Mesenchymal stem cell (in vitro differentiated cells and primary cell): ENCODE measurements at regions not wholly inside any gene's neighbourhood (a gene's known extent, or its start where the extent isn't known, plus 50 kb on each side); places are given as distances from the start of the nearest gene placed in this dataset.

Experiments used
- DNase-seq: peaks from one replicate; pipeline ENCODE4 v3.0.0-alpha.2; 2013
- H2AFZ ChIP-seq: one replicate; pipeline ENCODE4 v1.6.1; 2013; ENCODE audit warnings: low read depth, mild to moderate bottlenecking, control low read depth, inconsistent platforms, low read length, moderate library complexity
- H2AK5ac ChIP-seq: 2 replicates; pipeline ENCODE4 v1.6.1; 2013; ENCODE audit warnings: low read length, moderate library complexity, mild to moderate bottlenecking, inconsistent platforms; ENCODE audit not compliant: severe bottlenecking
- H2BK120ac ChIP-seq: one replicate; pipeline ENCODE4 v1.6.1; 2013; ENCODE audit warnings: low read depth, mild to moderate bottlenecking, inconsistent platforms, low read length, moderate library complexity
- H2BK12ac ChIP-seq, 2 experiments: one replicate each; pipeline ENCODE4 v1.6.1; 2013; ENCODE audit warnings: inconsistent platforms in 2 of 2, low read length in 2 of 2, mild to moderate bottlenecking in 2 of 2, moderate library complexity in 2 of 2, control low read depth in 1 of 2
- H2BK15ac ChIP-seq: one replicate; pipeline ENCODE4 v1.6.1; 2013; ENCODE audit warnings: mild to moderate bottlenecking, low read depth, inconsistent platforms; ENCODE audit not compliant: poor library complexity, severe bottlenecking
- H2BK5ac ChIP-seq: 2 replicates; pipeline ENCODE4 v1.6.1; 2013; ENCODE audit warnings: low read depth, mild to moderate bottlenecking, low read length, control low read depth, inconsistent platforms; ENCODE audit not compliant: poor library complexity, severe bottlenecking
- H3K14ac ChIP-seq, 2 experiments: one replicate each; pipeline ENCODE4 v1.6.1; 2013; ENCODE audit warnings: inconsistent platforms in 2 of 2, low read length in 2 of 2, control low read depth in 1 of 2, mild to moderate bottlenecking in 1 of 2, moderate library complexity in 1 of 2
- H3K18ac ChIP-seq, 2 experiments: one replicate each; pipeline ENCODE4 v1.6.1; 2013; ENCODE audit warnings: inconsistent platforms in 2 of 2, low read length in 2 of 2, control low read depth in 1 of 2, low read depth in 1 of 2, mild to moderate bottlenecking in 1 of 2
- H3K23ac ChIP-seq, 2 experiments: one replicate each; pipeline ENCODE4 v1.6.1; 2013; ENCODE audit warnings: inconsistent platforms in 2 of 2, low read length in 2 of 2, mild to moderate bottlenecking in 2 of 2, moderate library complexity in 2 of 2, control low read depth in 1 of 2
- H3K27ac ChIP-seq: 2 replicates; pipeline ENCODE4 v1.5.1; 2013; ENCODE audit warnings: mild to moderate bottlenecking, moderate library complexity, low read length, control low read depth, inconsistent platforms; ENCODE audit not compliant: poor library complexity, severe bottlenecking
- H3K27me3 ChIP-seq, 2 experiments: 2 replicates each; pipeline versions ENCODE4 v1.6.1 to v1.7.0; 2013; ENCODE audit warnings: low read length in 2 of 2, mild to moderate bottlenecking in 2 of 2, moderate library complexity in 2 of 2, control low read depth in 1 of 2, inconsistent platforms in 1 of 2; ENCODE audit not compliant: control insufficient read depth in 1 of 2, insufficient read depth in 1 of 2
- H3K36me3 ChIP-seq, 2 experiments: 2 replicates each; pipeline versions ENCODE4 v1.6.1 to v1.7.0; 2013; ENCODE audit warnings: low read length in 2 of 2, control low read depth in 1 of 2, inconsistent platforms in 1 of 2, low read depth in 1 of 2, mild to moderate bottlenecking in 1 of 2; ENCODE audit not compliant: insufficient read depth in 2 of 2, control insufficient read depth in 1 of 2
- H3K4ac ChIP-seq, 2 experiments: one replicate each; pipeline ENCODE4 v1.6.1; 2013; ENCODE audit warnings: inconsistent platforms in 2 of 2, low read length in 2 of 2, mild to moderate bottlenecking in 2 of 2, moderate library complexity in 2 of 2, control low read depth in 1 of 2, low read depth in 1 of 2
- H3K4me1 ChIP-seq: 2 replicates; pipeline ENCODE4 v1.6.1; 2013; ENCODE audit warnings: low read depth, low read length, control low read depth; ENCODE audit not compliant: control insufficient read depth, insufficient read depth
- H3K4me2 ChIP-seq: 2 replicates; pipeline ENCODE4 v1.6.1; 2013; ENCODE audit warnings: low read length, mild to moderate bottlenecking, inconsistent platforms; ENCODE audit not compliant: poor library complexity, severe bottlenecking
- H3K4me3 ChIP-seq, 2 experiments: 2 replicates each; pipeline versions ENCODE4 v1.5.1 to v1.7.0; 2013; ENCODE audit warnings: low read length in 2 of 2, mild to moderate bottlenecking in 2 of 2, control low read depth in 1 of 2, low read depth in 1 of 2; ENCODE audit not compliant: insufficient read depth in 1 of 2
- H3K79me1 ChIP-seq: replicated peaks from 2 replicates; pipeline ENCODE4 v1.6.1; 2013; ENCODE audit warnings: mild to moderate bottlenecking, control low read depth, low read length, inconsistent platforms; ENCODE audit not compliant: poor library complexity, severe bottlenecking
- H3K9ac ChIP-seq: 2 replicates; pipeline ENCODE4 v1.7.0; 2013; ENCODE audit warnings: mild to moderate bottlenecking, low read length, moderate library complexity
- H3K9me3 ChIP-seq: 2 replicates; pipeline ENCODE4 v1.7.0; 2013; ENCODE audit warnings: mild to moderate bottlenecking, low read length; ENCODE audit not compliant: control insufficient read depth
- H4K8ac ChIP-seq: one replicate; pipeline ENCODE4 v1.6.1; 2013; ENCODE audit warnings: inconsistent platforms, mild to moderate bottlenecking, low read length, moderate library complexity
- H4K91ac ChIP-seq: one replicate; pipeline ENCODE4 v1.6.1; 2013; ENCODE audit warnings: mild to moderate bottlenecking, low read length, inconsistent platforms
- WGBS: methylation state at CpG from one replicate; pipeline ENCODE4 v1.1.7; 2013; ENCODE audit warnings: mixed read lengths; 5-methylcytosine and 5-hydroxymethylcytosine counted together

- H4K8ac ChIP-seq = no peak overlapping the region
- WGBS = 75% methylated on average over 2 of the region's 2 CpGs
- no peak overlapping the region for H2BK120ac ChIP-seq
- H2BK12ac ChIP-seq = no peak overlapping the region
- H4K91ac ChIP-seq = no peak overlapping the region
- H3K18ac ChIP-seq = no peak overlapping the region
- H3K4me2 ChIP-seq = no peak overlapping the region
- no peak overlapping the region for H2AFZ ChIP-seq
- H3K4me1 ChIP-seq = no peaks in the 10 kb centered on the region
- no peak overlapping the region for H3K4ac ChIP-seq
- no peak overlapping the region for H3K23ac ChIP-seq
- H3K9me3 ChIP-seq = no peaks in the 10 kb centered on the region
- H3K4me3 ChIP-seq = no peak overlapping the region
- no peaks in the 10 kb centered on the region for H3K36me3 ChIP-seq
- H2BK15ac ChIP-seq = no peak overlapping the region
- no peak overlapping the region for H2AK5ac ChIP-seq
- H2BK5ac ChIP-seq = no peak overlapping the region
- no peaks in the 10 kb centered on the region for H3K79me1 ChIP-seq
- H3K14ac ChIP-seq = no peak overlapping the region
- no peak for DNase-seq
- no peaks in the 10 kb centered on the region for H3K27me3 ChIP-seq
- no peak overlapping the region for H3K9ac ChIP-seq
- H3K27ac ChIP-seq = no peak overlapping the region
Measured at GRCh38 chr1:58096714-58097113, 449.8 kb downstream of the OMA1 start.

DNA sequence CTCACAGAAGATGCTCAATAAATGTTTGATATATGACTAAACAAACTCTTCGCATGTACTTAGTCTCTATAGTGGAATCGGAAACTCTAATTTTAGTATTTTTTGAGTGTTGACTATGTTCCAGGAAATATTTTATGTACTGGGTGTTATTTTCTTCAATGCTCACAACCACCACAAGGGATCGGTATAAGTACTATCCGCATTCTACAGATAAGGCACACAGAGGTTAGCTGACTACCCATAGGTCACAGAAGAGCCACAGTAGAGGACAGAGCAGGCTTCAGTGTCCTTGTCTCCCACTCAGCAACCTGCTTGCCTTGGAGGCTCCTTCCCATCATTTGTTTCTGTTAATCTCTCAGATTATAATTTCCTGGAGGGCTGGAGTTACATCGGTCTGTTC lies 451.3 kb downstream of the OMA1 start:
- H3K79me1 ChIP-seq = no peaks in the 10 kb centered on the region
- no peak overlapping the region for H2AFZ ChIP-seq
- H2BK12ac ChIP-seq = no peak overlapping the region
- no peaks in the 10 kb centered on the region for H3K36me3 ChIP-seq
- no peak overlapping the region for H3K27ac ChIP-seq
- H3K23ac ChIP-seq = no peak overlapping the region
- H3K4ac ChIP-seq = no peak overlapping the region
- no peak overlapping the region for H2BK5ac ChIP-seq
- H4K8ac ChIP-seq = no peak overlapping the region
- H2BK15ac ChIP-seq = no peak overlapping the region
- WGBS = 93% methylated on average over 3 of the region's 5 CpGs
- H2BK120ac ChIP-seq = no peak overlapping the region
- DNase-seq = no peak
- no peak overlapping the region for H2AK5ac ChIP-seq
- H3K4me2 ChIP-seq = no peak overlapping the region
- H3K18ac ChIP-seq = no peak overlapping the region
- H4K91ac ChIP-seq = no peak overlapping the region
- H3K9ac ChIP-seq = no peak overlapping the region
- no peak overlapping the region for H3K4me3 ChIP-seq
- no peak overlapping the region for H3K14ac ChIP-seq
- H3K4me1 ChIP-seq = no peaks in the 10 kb centered on the region
- H3K27me3 ChIP-seq = no peaks in the 10 kb centered on the region
- no peaks in the 10 kb centered on the region for H3K9me3 ChIP-seq

- no peak overlapping the region for H3K4ac ChIP-seq
- H3K4me3 ChIP-seq = no peak overlapping the region
- H2AFZ ChIP-seq = peak overlapping the region; percentile 37
- no peak overlapping the region for H2BK15ac ChIP-seq
- no peak overlapping the region for H2BK120ac ChIP-seq
- no peak overlapping the region for H3K18ac ChIP-seq
- no peaks in the 10 kb centered on the region for H3K27me3 ChIP-seq
- H3K4me1 ChIP-seq = no peaks in the 10 kb centered on the region
- H3K4me2 ChIP-seq = no peak overlapping the region
- no peaks in the 10 kb centered on the region for H3K36me3 ChIP-seq
- H3K9ac ChIP-seq = no peak overlapping the region
- no peak for DNase-seq
- no peak overlapping the region for H3K23ac ChIP-seq
- no peak overlapping the region for H4K91ac ChIP-seq
- H3K14ac ChIP-seq = no peak overlapping the region
- H2BK12ac ChIP-seq = no peak overlapping the region
- H2BK5ac ChIP-seq = no peak overlapping the region
- H4K8ac ChIP-seq = no peak overlapping the region
- no CpG with 5 or more reads among the region's 2 CpGs for whole genome bisulfite sequencing
- no peak overlapping the region for H3K27ac ChIP-seq
- no peaks in the 10 kb centered on the region for H3K79me1 ChIP-seq
- H2AK5ac ChIP-seq = no peak overlapping the region
- H3K9me3 ChIP-seq = no peaks in the 10 kb centered on the region
Measured at GRCh38 chr1:58094221-58094620, 452.3 kb downstream of the OMA1 start.

DNA sequence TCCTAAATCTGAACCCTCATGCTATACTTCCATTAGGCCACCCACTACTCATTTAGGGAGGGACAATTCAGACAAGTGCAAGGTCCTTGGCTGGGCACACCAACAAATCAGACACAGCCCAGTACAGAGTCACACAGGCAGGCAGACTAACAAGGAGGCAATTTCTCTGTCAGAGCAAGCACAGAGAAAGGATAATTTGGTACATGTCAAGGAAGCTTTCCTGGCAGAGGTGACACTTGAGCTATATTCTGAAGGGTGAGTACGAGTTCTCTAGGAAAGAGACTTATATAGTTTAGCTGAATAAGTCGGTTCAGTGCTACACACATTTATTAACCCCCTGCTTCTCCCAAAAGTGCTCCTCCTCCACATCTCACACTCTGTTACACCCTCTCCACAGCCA lies 455.9 kb downstream of the OMA1 start:
- WGBS = 30% methylated on average over 1 of the region's 2 CpGs
- no peaks in the 10 kb centered on the region for H3K36me3 ChIP-seq

More for the DNA sequence above, 455.9 kb downstream of the OMA1 start:
- Histone ChIP-seq H3K4me1 (no peaks in the 10 kb centered on the region), H3K4ac (no peak overlapping the region), H2BK15ac (no peak overlapping the region), H3K9me3 (no peaks in the 10 kb centered on the region), H3K27ac (no peak overlapping the region), H4K8ac (no peak overlapping the region), H3K27me3 (peaks cover 0 to 3% of the 10 kb centered on the region in 2 experiments), H3K23ac (no peak overlapping the region), H3K9ac (no peak overlapping the region), H3K4me2 (no peak overlapping the region), H3K14ac (no peak overlapping the region), H2AK5ac (no peak overlapping the region), H4K91ac (no peak overlapping the region), H2BK5ac (no peak overlapping the region), H2BK120ac (no peak overlapping the region), H2AFZ (no peak overlapping the region), H3K4me3 (no peak overlapping the region), H2BK12ac (no peak overlapping the region), H3K18ac (no peak overlapping the region), H3K79me1 (no peaks in the 10 kb centered on the region)
- no peak for DNase-seq
